ENCODE measurements at regions not wholly inside any gene's neighbourhood (a gene's known extent, or its start where the extent isn't known, plus 50 kb on each side); places are given as distances from the start of the nearest gene placed in this dataset.

- Histone ChIP-seq H3K9ac (ENCODE audit: low read length) (no peak overlapping the region), H3K9me3 (ENCODE audit: low read length) (no peaks in the 10 kb centered on the region), H4K20me1 (ENCODE audit: insufficient read depth) (no peaks in the 10 kb centered on the region), H3K27ac (ENCODE audit: low read length) (no peak overlapping the region), H3K4me2 (ENCODE audit: low read length) (no peak overlapping the region), H3K27me3 (ENCODE audit: insufficient read depth, low read depth, low read length) (no peaks in the 10 kb centered on the region), H3F3A (ENCODE audit: insufficient read depth, low read length, poor library complexity, severe bottlenecking) (no peaks in the 10 kb centered on the region), H3K4me3 (ENCODE audit: low read length) (no peak overlapping the region), H3K9me2 (ENCODE audit: insufficient read depth, low read length) (no peaks in the 10 kb centered on the region), H3K36me3 (ENCODE audit: insufficient read depth, low read length) (no peaks in the 10 kb centered on the region), H2AFZ (ENCODE audit: low read depth, low read length) (no peak overlapping the region), H3K79me2 (replicated peaks; ENCODE audit: insufficient read depth, low read length) (no peaks in the 10 kb centered on the region)
- no peak for TF ChIP-seq EP300 (conservative IDR thresholded peaks at IDR 0.05; ENCODE audit: poor library complexity, severe bottlenecking)
- no peak for TF ChIP-seq SMC3 (conservative IDR thresholded peaks at IDR 0.05; ENCODE audit: poor library complexity)
- TF ChIP-seq TAF1 (IDR thresholded peaks at IDR 0.05; ENCODE audit: low read depth): no peak
- TF ChIP-seq MXI1 (conservative IDR thresholded peaks at IDR 0.05; ENCODE audit: poor library complexity, severe bottlenecking): no peak
- TF ChIP-seq RAD21 (conservative IDR thresholded peaks at IDR 0.05): no peak
- TF ChIP-seq EZH2 (IDR thresholded peaks at IDR 0.05; ENCODE audit: borderline replicate concordance, insufficient read depth, low read length, poor library complexity, severe bottlenecking): no peak
- TF ChIP-seq POLR2AphosphoS5 (IDR thresholded peaks at IDR 0.05): no peak
- TF ChIP-seq REST (IDR thresholded peaks at IDR 0.05; ENCODE audit: borderline replicate concordance): no peak
- no peak for TF ChIP-seq CTCF (IDR thresholded peaks at IDR 0.05; ENCODE audit: poor library complexity, severe bottlenecking)
Observed at GRCh38 chr7:155930061-155930460, 117.8 kb upstream of the SHH start.

- no peaks in the 10 kb centered on the region for H3K79me2 ChIP-seq (replicated peaks; ENCODE audit: insufficient read depth, low read length)
- no peaks in the 10 kb centered on the region for H3F3A ChIP-seq (ENCODE audit: insufficient read depth, low read length, poor library complexity, severe bottlenecking)
- no peaks in the 10 kb centered on the region for H3K9me2 ChIP-seq (ENCODE audit: insufficient read depth, low read length)
- no peak overlapping the region for H3K9ac ChIP-seq (ENCODE audit: low read length)
- H4K20me1 ChIP-seq (ENCODE audit: insufficient read depth): no peaks in the 10 kb centered on the region
- no peak overlapping the region for H3K27ac ChIP-seq (ENCODE audit: low read length)
- TF ChIP-seq RAD21 (conservative IDR thresholded peaks at IDR 0.05) (no peak), TAF1 (IDR thresholded peaks at IDR 0.05; ENCODE audit: low read depth) (no peak), SMC3 (conservative IDR thresholded peaks at IDR 0.05; ENCODE audit: poor library complexity) (no peak), MXI1 (conservative IDR thresholded peaks at IDR 0.05; ENCODE audit: poor library complexity, severe bottlenecking) (no peak), POLR2AphosphoS5 (IDR thresholded peaks at IDR 0.05) (no peak), CTCF (IDR thresholded peaks at IDR 0.05; ENCODE audit: poor library complexity, severe bottlenecking) (no peak), REST (IDR thresholded peaks at IDR 0.05; ENCODE audit: borderline replicate concordance) (no peak), EZH2 (IDR thresholded peaks at IDR 0.05; ENCODE audit: borderline replicate concordance, insufficient read depth, low read length, poor library complexity, severe bottlenecking) (no peak), EP300 (conservative IDR thresholded peaks at IDR 0.05; ENCODE audit: poor library complexity, severe bottlenecking) (no peak)
- no peaks in the 10 kb centered on the region for H3K27me3 ChIP-seq (ENCODE audit: insufficient read depth, low read depth, low read length)
- no peak overlapping the region for H2AFZ ChIP-seq (ENCODE audit: low read depth, low read length)
- no peaks in the 10 kb centered on the region for H3K36me3 ChIP-seq (ENCODE audit: insufficient read depth, low read length)
- H3K9me3 ChIP-seq (ENCODE audit: low read length): no peaks in the 10 kb centered on the region
- no peak overlapping the region for H3K4me2 ChIP-seq (ENCODE audit: low read length)
- no peak overlapping the region for H3K4me3 ChIP-seq (ENCODE audit: low read length)
Observed at GRCh38 chr7:155928583-155928982, 116.3 kb upstream of the SHH start.

Data from neural cell (in vitro differentiated cells).